D721Med (cell line): ENCODE measurements at regions not wholly inside any gene's neighbourhood (a gene's known extent, or its start where the extent isn't known, plus 50 kb on each side); places are given as distances from the start of the nearest gene placed in this dataset.

Experiments used
- DNase-seq: peaks from one replicate; pipeline ENCODE4 v3.0.0; 2011; ENCODE audit warnings: low spot score; ENCODE audit not compliant: insufficient read length
- FAIRE-seq: peaks from 2 replicates; lab custom pipeline; 2011; peaks lifted over from hg19 to GRCh38; lab: Jason Lieb, UNC
- CTCF ChIP-seq: IDR thresholded peaks from 2 replicates; pipeline ENCODE4 v1.5.1; 2012; ENCODE audit warnings: mild to moderate bottlenecking, control low read depth; ENCODE audit not compliant: insufficient read depth; ENCODE audit errors: missing control alignments

DNA sequence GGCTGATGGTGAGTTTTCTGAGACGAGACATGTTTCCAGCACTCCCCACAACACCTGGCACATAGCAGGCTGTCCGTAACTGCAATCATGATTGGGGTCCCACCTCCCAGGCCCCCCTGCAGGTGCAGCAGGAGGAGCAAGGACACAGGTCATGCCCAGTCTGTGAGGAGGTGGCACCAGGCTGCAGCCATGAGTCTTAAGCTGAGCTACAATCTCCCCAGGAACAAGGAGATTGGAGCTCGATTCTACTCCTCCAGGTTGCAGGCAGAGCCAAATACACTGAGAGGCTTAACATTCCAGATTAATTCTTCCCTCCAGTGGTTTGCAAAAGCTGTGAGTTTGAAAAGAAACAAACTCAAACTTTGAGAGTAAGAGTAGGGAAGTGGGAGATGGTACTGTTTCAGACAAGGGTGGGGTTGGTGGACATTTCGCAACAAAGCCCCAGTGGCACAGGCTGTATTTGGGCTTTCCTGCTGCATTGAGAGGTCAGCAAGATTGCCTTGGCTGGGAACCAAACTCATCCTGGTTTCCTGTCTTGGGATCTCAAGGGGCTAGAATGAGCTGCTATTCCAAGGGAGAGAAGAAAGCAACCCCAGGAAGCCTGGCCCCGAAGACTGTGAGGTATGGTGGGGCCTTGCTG, 64.8 kb upstream of the GALNT2 start:
- TF ChIP-seq CTCF, result no peak
- no peak for FAIRE-seq
- no peak for DNase-seq

DNA sequence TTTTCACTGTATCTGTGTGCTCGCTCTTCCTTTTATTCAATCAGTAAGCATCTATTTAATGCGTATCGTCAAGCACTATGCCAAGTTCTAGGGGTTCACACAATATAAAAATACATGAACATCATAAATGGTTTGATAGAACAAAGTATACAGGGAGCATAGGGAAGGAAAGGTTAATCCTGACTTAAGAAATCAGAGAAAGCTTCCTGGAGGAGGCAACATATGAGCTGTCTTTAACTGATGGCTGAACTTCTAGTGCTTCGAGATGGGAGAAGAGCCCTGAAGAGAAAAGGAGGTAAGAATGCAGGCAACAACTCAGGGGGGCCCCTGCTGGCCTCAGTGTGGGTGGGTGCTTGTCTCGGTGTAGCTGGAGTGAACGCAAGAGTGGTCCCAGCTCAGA, 63.6 kb upstream of the GALNT2 start:
- DNase-seq (no peak), FAIRE-seq (no peak)
- no peak for TF ChIP-seq CTCF

DNA sequence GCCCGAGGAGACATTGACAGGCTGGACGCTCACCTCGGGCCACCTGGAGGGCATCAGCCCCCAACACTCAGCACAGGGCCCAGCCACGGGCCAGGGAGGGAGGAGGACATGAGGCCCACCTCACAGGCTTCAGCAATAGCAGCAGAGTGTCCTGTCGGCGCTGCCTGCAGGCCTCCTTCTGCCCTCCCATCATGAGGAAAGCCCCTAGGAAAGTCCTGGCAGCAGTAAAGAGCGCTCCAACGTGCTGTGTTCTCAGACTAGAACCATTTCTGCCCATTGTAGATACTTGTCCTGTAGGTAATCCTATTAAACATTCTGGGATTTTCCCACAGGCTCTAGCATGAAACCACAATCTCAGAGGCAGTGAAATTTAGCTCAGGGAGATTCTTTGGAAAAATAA, 62.0 kb upstream of the GALNT2 start:
- no peak for DNase-seq
- FAIRE-seq, result peak; percentile 32
- no peak for TF ChIP-seq CTCF

- FAIRE-seq (no peak), DNase-seq (no peak)
- TF ChIP-seq CTCF, result no peak
Observed at GRCh38 chr1:230008721-230009120, 58.3 kb upstream of the GALNT2 start.

- DNase-seq, result no peak
- TF ChIP-seq CTCF, result no peak
- FAIRE-seq, result no peak
Observed at GRCh38 chr1:230009611-230010313, 57.3 kb upstream of the GALNT2 start.

DNA sequence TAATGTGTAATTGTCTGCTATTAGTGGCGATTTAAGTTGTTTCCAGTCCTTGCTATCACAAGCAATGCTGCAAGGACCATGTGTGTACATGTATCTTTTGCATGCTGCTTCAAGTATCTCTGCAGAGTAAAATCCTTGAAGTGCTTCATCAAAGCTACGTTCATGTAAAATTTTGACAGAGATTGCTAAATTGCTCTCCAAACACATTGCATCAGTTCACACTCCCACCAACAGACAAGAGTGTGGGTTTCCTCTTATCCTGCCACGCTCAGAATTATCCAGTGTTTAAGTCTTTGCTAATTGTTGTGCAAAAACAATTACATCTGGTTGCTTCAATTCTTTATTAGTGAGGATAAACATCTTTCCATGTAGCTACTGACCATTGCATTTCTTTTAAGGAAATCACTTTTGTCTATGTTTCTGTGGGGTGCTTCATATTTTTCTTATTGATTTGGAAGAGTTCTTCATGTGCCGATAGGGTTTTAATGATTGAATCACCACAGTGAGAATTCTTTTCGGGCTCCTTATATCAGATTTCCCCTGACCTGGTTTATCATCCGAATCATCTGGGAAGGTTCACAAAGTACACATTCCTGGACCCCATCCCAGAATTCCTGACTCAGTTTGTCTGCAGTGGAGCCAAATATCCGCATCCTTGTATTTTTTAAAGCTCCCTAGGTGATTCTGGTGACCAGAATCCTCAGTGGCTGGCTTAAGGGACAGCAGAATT, 56.3 kb upstream of the GALNT2 start:
- no peak for TF ChIP-seq CTCF
- DNase-seq (no peak), FAIRE-seq (no peak)
